Lower leg skin (tissue), 3 donors: ENCODE measurements at regions not wholly inside any gene's neighbourhood (a gene's known extent, or its start where the extent isn't known, plus 50 kb on each side); places are given as distances from the start of the nearest gene placed in this dataset.

Source experiments
- POLR2A ChIP-seq, 2 donors: fragments of 450-650 bp; IDR thresholded peaks; one replicate each; pipeline ENCODE4 v1.6.1; 2016 to 2017; ENCODE audit warnings: antibody characterized with exemption in 2 of 2, mild to moderate bottlenecking in 1 of 2, moderate library complexity in 1 of 2
- TF ChIP-seq, protein P1 (sequence below), 3 donors: fragments of 450-650 bp; IDR thresholded peaks; one replicate each; pipeline ENCODE4 v1.5.1; 2016; ENCODE audit warnings: antibody characterized with exemption in 3 of 3, mild to moderate bottlenecking in 3 of 3, moderate library complexity in 2 of 3

DNA sequence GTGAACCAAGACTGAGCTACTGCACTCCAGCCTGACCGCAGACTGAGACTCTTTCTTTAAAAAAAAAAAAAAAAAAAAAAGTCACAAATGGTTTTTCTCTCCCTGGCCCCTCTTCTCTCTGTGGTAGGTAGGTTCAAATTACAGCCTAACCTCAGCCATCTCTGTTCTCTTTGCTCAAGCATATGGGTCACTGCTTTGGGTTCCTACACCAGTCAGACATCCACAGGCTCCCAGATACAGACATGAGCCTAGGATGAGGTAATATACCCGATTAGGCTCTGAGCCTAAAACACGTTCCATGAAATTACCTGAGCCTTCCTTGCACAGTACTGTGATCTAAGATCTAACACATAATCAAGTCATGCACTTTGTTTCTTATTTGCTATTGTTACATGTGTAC, 90.5 kb upstream of the JAK1 start:
- TF ChIP-seq, protein P1, sequence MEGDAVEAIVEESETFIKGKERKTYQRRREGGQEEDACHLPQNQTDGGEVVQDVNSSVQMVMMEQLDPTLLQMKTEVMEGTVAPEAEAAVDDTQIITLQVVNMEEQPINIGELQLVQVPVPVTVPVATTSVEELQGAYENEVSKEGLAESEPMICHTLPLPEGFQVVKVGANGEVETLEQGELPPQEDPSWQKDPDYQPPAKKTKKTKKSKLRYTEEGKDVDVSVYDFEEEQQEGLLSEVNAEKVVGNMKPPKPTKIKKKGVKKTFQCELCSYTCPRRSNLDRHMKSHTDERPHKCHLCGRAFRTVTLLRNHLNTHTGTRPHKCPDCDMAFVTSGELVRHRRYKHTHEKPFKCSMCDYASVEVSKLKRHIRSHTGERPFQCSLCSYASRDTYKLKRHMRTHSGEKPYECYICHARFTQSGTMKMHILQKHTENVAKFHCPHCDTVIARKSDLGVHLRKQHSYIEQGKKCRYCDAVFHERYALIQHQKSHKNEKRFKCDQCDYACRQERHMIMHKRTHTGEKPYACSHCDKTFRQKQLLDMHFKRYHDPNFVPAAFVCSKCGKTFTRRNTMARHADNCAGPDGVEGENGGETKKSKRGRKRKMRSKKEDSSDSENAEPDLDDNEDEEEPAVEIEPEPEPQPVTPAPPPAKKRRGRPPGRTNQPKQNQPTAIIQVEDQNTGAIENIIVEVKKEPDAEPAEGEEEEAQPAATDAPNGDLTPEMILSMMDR (IDR thresholded peaks at IDR 0.05) = no peak
- no peak for TF ChIP-seq POLR2A (IDR thresholded peaks at IDR 0.05)
